ENCODE measurements at regions not wholly inside any gene's neighbourhood (a gene's known extent, or its start where the extent isn't known, plus 50 kb on each side); places are given as distances from the start of the nearest gene placed in this dataset.
"Not testable (repeated sequence)": the region's sequence is repeated elsewhere in the genome, so short reads cannot be mapped to it uniquely, and the experiment has no call there.

DNA sequence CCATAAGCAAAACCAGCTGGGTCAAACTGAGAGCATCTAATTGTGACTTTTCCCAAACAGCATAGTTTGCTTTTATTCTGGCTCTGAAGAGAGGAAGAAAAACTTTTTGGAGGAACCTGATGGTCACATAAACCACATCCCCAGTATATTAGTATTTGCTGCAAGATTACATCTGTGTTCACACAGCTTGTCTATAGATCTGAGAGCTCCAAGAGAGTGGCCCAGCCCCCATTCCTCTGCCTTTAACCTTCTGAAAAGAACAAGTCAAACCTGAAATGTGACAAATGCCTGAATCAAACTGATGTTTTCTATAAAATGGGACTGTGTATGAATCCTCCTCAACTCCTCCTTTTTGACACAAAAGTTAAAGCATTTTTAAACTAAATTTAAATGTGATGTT is 435.2 kb downstream of the ZNF479 start:
- DNase-seq; FAIRE-seq; H3K27ac ChIP-seq (ENCODE audit: low read depth in 1 of 3, low read length in 2 of 3); H3K27me3 ChIP-seq (ENCODE audit: control insufficient read depth in 3 of 3, insufficient read depth in 3 of 3, low read length in 3 of 3); H3K36me3 ChIP-seq (ENCODE audit: control insufficient read depth in 3 of 3, insufficient read depth in 2 of 3, low read depth in 1 of 3, low read length in 3 of 3); H3K4me1 ChIP-seq (ENCODE audit: control insufficient read depth in 3 of 3, insufficient read depth in 2 of 3, low read depth in 1 of 3, low read length in 2 of 3); H3K4me3 ChIP-seq (ENCODE audit: low read depth in 1 of 3, low read length in 3 of 3): not testable (repeated sequence)
- H3K9me3 ChIP-seq (ENCODE audit: control insufficient read depth in 2 of 2, insufficient read depth in 1 of 2, low read depth in 1 of 2, low read length in 1 of 2), result peaks cover 0 to 21% of the 10 kb centered on the region in 2 donors

DNA sequence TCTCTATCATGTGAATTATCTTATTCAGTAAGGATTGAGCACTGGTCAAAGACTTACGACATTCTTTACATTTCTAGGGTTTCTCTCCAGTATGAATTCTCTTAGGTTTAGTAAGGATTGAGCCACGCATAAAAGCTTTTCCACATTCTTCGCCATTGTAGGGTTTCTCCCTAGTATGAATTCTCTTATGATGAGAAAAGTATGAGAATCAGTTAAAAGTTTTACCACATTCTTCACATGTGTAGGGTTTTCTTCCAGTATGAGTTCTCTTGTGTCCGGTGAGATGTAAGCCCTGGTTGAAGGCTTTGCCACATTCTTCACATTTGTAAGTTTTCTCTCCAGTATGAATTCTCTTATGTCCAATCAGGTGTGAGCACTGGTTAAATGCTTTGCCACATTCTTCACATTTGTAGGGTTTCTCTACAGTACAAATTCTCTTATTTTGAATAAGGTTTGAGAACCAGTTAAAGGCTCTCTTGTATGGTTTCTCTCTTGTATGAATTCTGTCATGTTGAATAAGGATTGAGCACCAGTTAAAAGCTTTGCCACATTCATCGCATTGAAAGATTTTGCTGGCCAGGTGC is 445.9 kb downstream of the ZNF479 start:
- Histone ChIP-seq H3K9me3 (ENCODE audit: control insufficient read depth in 2 of 2, insufficient read depth in 1 of 2, low read depth in 1 of 2, low read length in 1 of 2) (peaks cover 2 to 17% of the 10 kb centered on the region in 2 donors), H3K4me3 (ENCODE audit: low read depth in 1 of 3, low read length in 3 of 3) (no peak overlapping the region), H3K4me1 (ENCODE audit: control insufficient read depth in 3 of 3, insufficient read depth in 2 of 3, low read depth in 1 of 3, low read length in 2 of 3) (no peaks in the 10 kb centered on the region), H3K27me3 (ENCODE audit: control insufficient read depth in 3 of 3, insufficient read depth in 3 of 3, low read length in 3 of 3) (no peaks in the 10 kb centered on the region), H3K36me3 (ENCODE audit: control insufficient read depth in 3 of 3, insufficient read depth in 2 of 3, low read depth in 1 of 3, low read length in 3 of 3) (no peaks in the 10 kb centered on the region), H3K27ac (ENCODE audit: low read depth in 1 of 3, low read length in 2 of 3) (no peak overlapping the region)
- 78 to 81% (median 80%) methylated on average over 5 of the region's 5 CpGs for WGBS, 3 donors
- no peak for DNase-seq
- no peak for FAIRE-seq

DNA sequence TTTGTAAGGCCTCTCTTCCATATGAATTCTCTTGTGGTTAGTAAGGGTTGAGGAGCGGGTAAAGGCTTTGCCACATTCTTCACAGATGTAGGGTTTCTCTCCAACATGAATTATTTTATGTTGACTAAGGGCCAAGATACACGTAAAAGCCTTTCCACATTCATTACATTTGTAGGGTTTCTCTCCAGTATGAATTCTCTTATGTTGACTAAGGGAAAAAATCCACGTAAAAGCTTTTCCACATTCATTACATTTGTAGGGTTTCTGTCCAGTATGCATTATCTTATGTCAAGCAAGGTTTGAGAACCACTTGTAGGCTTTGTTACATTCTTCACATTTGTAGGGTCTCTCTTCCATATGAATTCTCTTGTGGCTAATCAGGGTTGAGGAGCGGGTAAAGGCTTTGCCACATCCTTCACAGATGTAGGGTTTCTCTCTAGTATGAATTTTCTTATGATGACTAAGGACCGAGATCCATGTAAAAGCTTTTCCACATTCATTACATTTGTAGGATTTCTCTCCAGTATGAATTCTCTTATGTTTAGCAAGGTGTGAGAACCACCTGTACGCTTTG is 493.0 kb downstream of the ZNF479 start:
- H3K9me3 ChIP-seq (ENCODE audit: control insufficient read depth in 2 of 2, insufficient read depth in 1 of 2, low read depth in 1 of 2, low read length in 1 of 2), result peaks cover 2 to 30% of the 10 kb centered on the region in 2 donors
- no peak overlapping the region for H3K27ac ChIP-seq (ENCODE audit: low read depth in 1 of 3, low read length in 2 of 3)
- H3K27me3 ChIP-seq (ENCODE audit: control insufficient read depth in 3 of 3, insufficient read depth in 3 of 3, low read length in 3 of 3), result no peaks in the 10 kb centered on the region
- H3K4me3 ChIP-seq (ENCODE audit: low read depth in 1 of 3, low read length in 3 of 3), result no peak overlapping the region
- no peak for DNase-seq
- WGBS, 3 donors, result 67 to 72% (median 72%) methylated on average over 6 of the region's 6 CpGs
- H3K4me1 ChIP-seq (ENCODE audit: control insufficient read depth in 3 of 3, insufficient read depth in 2 of 3, low read depth in 1 of 3, low read length in 2 of 3), result no peaks in the 10 kb centered on the region
- FAIRE-seq, result no peak
- H3K36me3 ChIP-seq (ENCODE audit: control insufficient read depth in 3 of 3, insufficient read depth in 2 of 3, low read depth in 1 of 3, low read length in 3 of 3), result no peaks in the 10 kb centered on the region

DNA sequence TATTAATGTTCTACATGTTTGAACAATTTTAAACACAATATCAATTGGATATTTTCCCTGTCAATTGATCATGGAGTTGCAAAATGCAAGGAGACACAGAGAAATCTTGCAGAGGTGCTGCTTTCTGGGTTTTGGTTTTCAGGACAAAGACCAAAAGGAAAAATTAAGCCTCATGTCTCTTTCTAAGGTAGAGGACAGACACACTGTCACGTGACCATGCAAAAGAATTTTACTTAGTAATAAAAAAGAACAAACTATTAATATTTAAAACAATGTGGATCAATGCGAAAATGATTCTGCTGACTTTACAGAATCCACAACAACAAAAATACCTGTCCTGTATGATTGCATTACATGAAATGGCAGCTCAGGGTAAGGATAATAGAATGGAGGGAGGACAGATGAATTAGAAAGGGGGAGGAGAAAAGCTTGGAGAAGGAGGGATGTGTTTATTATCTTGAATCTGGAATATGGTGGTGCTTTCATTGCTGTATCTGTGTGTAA is 493.7 kb upstream of the NUPR2 start:
- DNase-seq (no peak), FAIRE-seq (no peak)
- H3K4me3 ChIP-seq (ENCODE audit: low read depth in 1 of 3, low read length in 3 of 3), result no peak overlapping the region
- H3K27ac ChIP-seq (ENCODE audit: low read depth in 1 of 3, low read length in 2 of 3), result no peak overlapping the region
- H3K4me1 ChIP-seq (ENCODE audit: control insufficient read depth in 3 of 3, insufficient read depth in 2 of 3, low read depth in 1 of 3, low read length in 2 of 3), result no peaks in the 10 kb centered on the region
- no peaks in the 10 kb centered on the region for H3K36me3 ChIP-seq (ENCODE audit: control insufficient read depth in 3 of 3, insufficient read depth in 2 of 3, low read depth in 1 of 3, low read length in 3 of 3)
- WGBS, 3 donors, result 27 to 37% (median 28%) methylated on average over 2 of the region's 2 CpGs
- H3K9me3 ChIP-seq (ENCODE audit: control insufficient read depth in 2 of 2, insufficient read depth in 1 of 2, low read depth in 1 of 2, low read length in 1 of 2), result peaks cover 4 to 40% of the 10 kb centered on the region in 2 donors
- no peaks in the 10 kb centered on the region for H3K27me3 ChIP-seq (ENCODE audit: control insufficient read depth in 3 of 3, insufficient read depth in 3 of 3, low read length in 3 of 3)

DNA sequence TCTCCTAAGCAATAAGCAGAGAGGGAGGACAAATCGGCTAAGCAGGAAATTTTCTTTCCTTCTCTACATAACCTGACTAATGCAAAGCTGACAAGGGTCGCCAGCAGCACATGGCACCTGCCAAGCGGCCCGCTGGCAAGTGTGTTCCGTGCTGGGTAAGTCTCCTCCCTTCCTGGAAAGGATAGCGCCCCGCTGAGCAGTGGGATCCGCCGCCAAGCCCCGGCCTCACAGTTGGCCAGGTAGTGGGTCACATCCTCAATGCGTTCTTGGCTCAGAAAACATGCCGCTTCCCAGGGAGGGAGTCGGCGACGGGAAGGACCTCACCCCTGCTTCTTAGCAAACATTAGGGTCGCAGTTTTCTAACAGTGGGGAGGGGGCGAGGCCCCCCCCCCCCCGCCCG is 488.9 kb upstream of the NUPR2 start:
- H3K4me3 ChIP-seq (ENCODE audit: low read depth in 1 of 3, low read length in 3 of 3), result no peak overlapping the region
- H3K9me3 ChIP-seq (ENCODE audit: control insufficient read depth in 2 of 2, insufficient read depth in 1 of 2, low read depth in 1 of 2, low read length in 1 of 2), result peaks cover 4 to 21% of the 10 kb centered on the region in 2 donors
- no peaks in the 10 kb centered on the region for H3K4me1 ChIP-seq (ENCODE audit: control insufficient read depth in 3 of 3, insufficient read depth in 2 of 3, low read depth in 1 of 3, low read length in 2 of 3)
- 59 to 80% (median 74%) methylated on average over 19 of the region's 19 CpGs for WGBS, 3 donors
- DNase-seq, result no peak
- no peaks in the 10 kb centered on the region for H3K36me3 ChIP-seq (ENCODE audit: control insufficient read depth in 3 of 3, insufficient read depth in 2 of 3, low read depth in 1 of 3, low read length in 3 of 3)
- no peak overlapping the region for H3K27ac ChIP-seq (ENCODE audit: low read depth in 1 of 3, low read length in 2 of 3)
- H3K27me3 ChIP-seq (ENCODE audit: control insufficient read depth in 3 of 3, insufficient read depth in 3 of 3, low read length in 3 of 3), result no peaks in the 10 kb centered on the region
- FAIRE-seq, result no peak

DNA sequence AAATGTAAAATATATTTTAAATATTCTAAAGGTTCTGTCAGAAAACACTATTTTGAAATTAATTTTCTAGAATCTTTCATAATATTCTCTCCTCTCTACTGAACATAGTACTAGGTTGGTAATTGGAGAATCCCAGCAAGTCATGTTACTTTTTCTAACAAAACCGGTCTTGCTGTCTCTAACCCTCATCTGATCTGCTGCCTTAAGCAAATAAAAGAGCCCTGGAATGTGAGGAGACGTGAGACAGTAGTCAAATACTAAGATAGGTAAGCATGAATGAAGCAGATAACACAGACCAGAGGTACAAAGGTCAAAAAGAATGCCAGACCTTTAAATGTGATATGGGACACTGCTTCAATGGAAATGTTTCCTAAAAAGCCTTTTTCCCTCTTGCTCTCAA is 462.4 kb upstream of the NUPR2 start:
- no peaks in the 10 kb centered on the region for H3K4me1 ChIP-seq (ENCODE audit: control insufficient read depth in 3 of 3, insufficient read depth in 2 of 3, low read depth in 1 of 3, low read length in 2 of 3)
- no peak overlapping the region for H3K4me3 ChIP-seq (ENCODE audit: low read depth in 1 of 3, low read length in 3 of 3)
- H3K36me3 ChIP-seq (ENCODE audit: control insufficient read depth in 3 of 3, insufficient read depth in 2 of 3, low read depth in 1 of 3, low read length in 3 of 3), result no peaks in the 10 kb centered on the region
- no peak for FAIRE-seq
- no peaks in the 10 kb centered on the region for H3K27me3 ChIP-seq (ENCODE audit: control insufficient read depth in 3 of 3, insufficient read depth in 3 of 3, low read length in 3 of 3)
- H3K9me3 ChIP-seq (ENCODE audit: control insufficient read depth in 2 of 2, insufficient read depth in 1 of 2, low read depth in 1 of 2, low read length in 1 of 2), result peaks cover 0 to 12% of the 10 kb centered on the region in 2 donors
- no peak for DNase-seq
- 30 to 32% (median 30%) methylated on average over 2 of the region's 2 CpGs for WGBS, 3 donors
- no peak overlapping the region for H3K27ac ChIP-seq (ENCODE audit: low read depth in 1 of 3, low read length in 2 of 3)

DNA sequence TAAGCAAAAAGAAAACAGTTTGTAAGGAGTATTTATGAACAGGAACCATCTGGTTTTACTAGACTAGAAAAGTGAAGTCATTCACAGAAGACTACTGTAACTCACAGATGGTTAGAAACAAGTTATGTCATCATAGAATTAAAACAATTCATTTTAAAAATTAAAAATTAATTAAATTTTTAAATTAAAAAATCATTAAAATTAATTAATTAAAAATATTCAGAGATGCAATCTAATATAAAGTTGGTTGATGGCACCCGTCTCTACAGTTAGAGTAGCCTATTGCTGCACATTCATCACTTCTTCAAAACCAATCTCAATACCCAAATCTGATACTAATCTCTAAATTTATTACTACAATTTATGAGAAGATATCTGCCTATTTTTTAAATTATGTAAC is 454.8 kb upstream of the NUPR2 start:
- no peak for FAIRE-seq

DNA sequence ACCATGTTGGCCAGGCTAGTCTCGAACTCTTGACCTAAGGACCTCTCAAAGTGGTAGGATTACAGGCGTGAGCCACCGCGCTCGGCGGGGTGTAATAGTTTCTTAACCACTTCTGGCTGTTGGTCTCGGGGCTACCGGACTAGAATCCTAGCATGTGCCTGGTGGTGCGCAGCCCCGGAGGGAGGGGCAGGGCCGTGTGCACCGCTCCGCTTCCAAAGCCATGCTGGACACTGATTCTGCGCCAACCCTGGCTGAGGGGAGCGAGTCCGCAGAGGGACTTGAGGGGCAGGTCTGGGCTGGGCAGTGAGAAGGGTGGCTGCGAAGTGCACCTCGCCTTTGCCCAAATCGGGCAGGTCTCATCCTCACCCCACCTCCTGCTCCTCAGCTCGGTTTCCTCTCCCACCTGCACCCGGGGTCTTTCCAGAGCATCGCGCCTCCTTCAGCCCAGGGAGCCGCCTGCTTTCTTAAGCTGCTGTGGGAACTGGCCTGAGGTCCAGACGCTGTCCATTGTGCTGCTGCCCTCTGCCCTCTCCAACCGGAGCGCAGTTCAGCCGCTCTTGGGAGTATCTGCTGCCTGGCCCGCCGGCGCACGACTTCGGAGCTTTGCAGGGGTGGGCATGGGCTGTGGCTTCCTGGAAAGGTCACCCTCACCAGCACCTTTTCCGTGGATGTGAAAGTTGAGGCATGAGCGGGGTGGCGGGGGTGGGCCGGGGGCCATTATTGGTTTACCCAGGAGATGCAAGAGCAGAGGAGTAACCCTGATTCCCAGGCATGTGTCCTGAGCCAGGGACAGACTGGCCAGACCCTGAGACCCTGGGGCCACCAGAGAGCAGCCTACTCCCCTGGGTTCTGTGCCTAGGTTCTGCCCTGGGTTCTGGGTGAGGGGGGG is 422.6 kb upstream of the NUPR2 start:
- Histone ChIP-seq H3K27ac (ENCODE audit: low read depth in 1 of 3, low read length in 2 of 3) (no peak overlapping the region), H3K9me3 (ENCODE audit: control insufficient read depth in 2 of 2, insufficient read depth in 1 of 2, low read depth in 1 of 2, low read length in 1 of 2) (peaks cover 10 to 65% of the 10 kb centered on the region in 2 donors), H3K4me1 (ENCODE audit: control insufficient read depth in 3 of 3, insufficient read depth in 2 of 3, low read depth in 1 of 3, low read length in 2 of 3) (no peaks in the 10 kb centered on the region), H3K27me3 (ENCODE audit: control insufficient read depth in 3 of 3, insufficient read depth in 3 of 3, low read length in 3 of 3) (no peaks in the 10 kb centered on the region), H3K4me3 (ENCODE audit: low read depth in 1 of 3, low read length in 3 of 3) (no peak overlapping the region), H3K36me3 (ENCODE audit: control insufficient read depth in 3 of 3, insufficient read depth in 2 of 3, low read depth in 1 of 3, low read length in 3 of 3) (no peaks in the 10 kb centered on the region)
- WGBS, 3 donors, result 62 to 64% (median 63%) methylated on average over 36 to 37 of the region's 37 CpGs
- FAIRE-seq, result no peak
- no peak for DNase-seq

More for the DNA sequence above, 454.8 kb upstream of the NUPR2 start:
- Histone ChIP-seq H3K9me3 (ENCODE audit: control insufficient read depth in 2 of 2, insufficient read depth in 1 of 2, low read depth in 1 of 2, low read length in 1 of 2) (peaks cover under 1 to 20% of the 10 kb centered on the region in 2 donors), H3K36me3 (ENCODE audit: control insufficient read depth in 3 of 3, insufficient read depth in 2 of 3, low read depth in 1 of 3, low read length in 3 of 3) (no peaks in the 10 kb centered on the region), H3K4me1 (ENCODE audit: control insufficient read depth in 3 of 3, insufficient read depth in 2 of 3, low read depth in 1 of 3, low read length in 2 of 3) (no peaks in the 10 kb centered on the region), H3K27me3 (ENCODE audit: control insufficient read depth in 3 of 3, insufficient read depth in 3 of 3, low read length in 3 of 3) (no peaks in the 10 kb centered on the region), H3K4me3 (ENCODE audit: low read depth in 1 of 3, low read length in 3 of 3) (no peak overlapping the region), H3K27ac (ENCODE audit: low read depth in 1 of 3, low read length in 2 of 3) (no peak overlapping the region)
- 68 to 80% (median 70%) methylated on average over 1 of the region's 1 CpG for WGBS, 3 donors
- DNase-seq, result no peak
